Mesendoderm (in vitro differentiated cells): ENCODE measurements at regions not wholly inside any gene's neighbourhood (a gene's known extent, or its start where the extent isn't known, plus 50 kb on each side); places are given as distances from the start of the nearest gene placed in this dataset.

Experiments
- DNase-seq: peaks from one replicate; pipeline ENCODE4 v3.0.0; 2013
- H2AK5ac ChIP-seq: 2 replicates; pipeline ENCODE4 v1.6.1; 2013; ENCODE audit warnings: low read length, inconsistent platforms
- H2BK120ac ChIP-seq: 2 replicates; pipeline ENCODE4 v1.6.1; 2013; ENCODE audit warnings: low read depth, mild to moderate bottlenecking, low read length, moderate library complexity, mixed read lengths
- H2BK15ac ChIP-seq: replicated peaks from 2 replicates; pipeline ENCODE4 v1.6.1; 2013; ENCODE audit warnings: low read depth, mild to moderate bottlenecking, moderate library complexity
- H2BK5ac ChIP-seq: 2 replicates; pipeline ENCODE4 v1.6.1; 2013; ENCODE audit warnings: low read length, inconsistent platforms
- H3K18ac ChIP-seq: 2 replicates; pipeline ENCODE4 v1.6.1; 2013; ENCODE audit warnings: mild to moderate bottlenecking, low read length, mixed read lengths
- H3K23ac ChIP-seq: one replicate; pipeline ENCODE4 v1.6.1; 2013; ENCODE audit warnings: low read length
- H3K27ac ChIP-seq: 2 replicates; pipeline ENCODE4 v1.5.1; 2013; ENCODE audit warnings: low read depth, mild to moderate bottlenecking, inconsistent platforms, low read length, moderate library complexity
- H3K27me3 ChIP-seq: 2 replicates; pipeline ENCODE4 v1.6.1; 2013; ENCODE audit warnings: low read length, control low read depth, mild to moderate bottlenecking, inconsistent platforms; ENCODE audit not compliant: insufficient read depth, poor library complexity
- H3K36me3 ChIP-seq: 2 replicates; pipeline ENCODE4 v1.6.1; 2013; ENCODE audit warnings: low read length, inconsistent platforms; ENCODE audit not compliant: control insufficient read depth, insufficient read depth
- H3K4ac ChIP-seq: one replicate; pipeline ENCODE4 v1.6.1; 2013; ENCODE audit warnings: low read depth, mild to moderate bottlenecking, low read length, moderate library complexity
- H3K4me1 ChIP-seq: 2 replicates; pipeline ENCODE4 v1.6.1; 2013; ENCODE audit warnings: low read depth, low read length, inconsistent platforms; ENCODE audit not compliant: control insufficient read depth
- H3K4me2 ChIP-seq: 2 replicates; pipeline ENCODE4 v1.6.1; 2013; ENCODE audit warnings: low read length
- H3K4me3 ChIP-seq: 2 replicates; pipeline ENCODE4 v1.5.1; 2013; ENCODE audit warnings: mild to moderate bottlenecking, low read length
- H3K56ac ChIP-seq: one replicate; pipeline ENCODE4 v1.6.1; 2013; ENCODE audit warnings: low read length
- H3K79me1 ChIP-seq: 2 replicates; pipeline ENCODE4 v1.6.1; 2013; ENCODE audit warnings: low read length, inconsistent platforms
- H3K79me2 ChIP-seq: 2 replicates; pipeline ENCODE4 v1.6.1; 2013; ENCODE audit warnings: mild to moderate bottlenecking, low read length; ENCODE audit not compliant: control insufficient read depth, insufficient read depth
- H3K9ac ChIP-seq: 2 replicates; pipeline ENCODE4 v1.6.1; 2013; ENCODE audit warnings: low read length, inconsistent platforms
- H4K5ac ChIP-seq: one replicate; pipeline ENCODE4 v1.6.1; 2013; ENCODE audit warnings: low read length
- H4K8ac ChIP-seq: one replicate; pipeline ENCODE4 v1.6.1; 2013; ENCODE audit warnings: low read depth, mild to moderate bottlenecking, control low read depth, low read length, moderate library complexity
- WGBS: extraction: QIAGEN DNeasy Blood & Tissue Kit; methylation state at CpG from one replicate; pipeline ENCODE4 v1.1.7; 2013; ENCODE audit warnings: low lambda C conversion rate, missing lambda C conversion rate; ENCODE audit not compliant: insufficient coverage; ENCODE audit errors: extremely low coverage; 5-methylcytosine and 5-hydroxymethylcytosine counted together

DNA sequence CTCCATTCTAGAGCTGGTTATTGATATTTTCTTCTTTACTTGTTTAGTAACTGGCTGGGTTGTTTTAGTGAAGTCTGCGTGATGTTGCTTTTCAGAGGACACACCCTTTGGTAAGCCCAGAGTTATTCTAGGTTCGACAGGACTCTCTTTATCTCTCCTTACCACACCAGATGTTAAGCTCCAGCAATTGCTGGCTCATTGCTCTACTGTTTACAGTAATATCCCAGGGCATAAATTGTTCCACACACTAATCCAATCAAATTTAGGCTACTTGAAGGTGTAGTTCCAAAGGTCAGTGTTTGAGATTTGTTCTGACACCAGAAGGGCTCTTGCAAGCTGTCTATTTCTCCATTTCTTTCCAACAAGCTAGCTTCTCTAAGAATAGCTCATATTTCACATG is 506.6 kb downstream of the NR4A2 start:
- Histone ChIP-seq H2BK5ac (no peak overlapping the region), H2AK5ac (no peak overlapping the region), H3K4me2 (no peak overlapping the region), H3K56ac (no peak overlapping the region), H3K27me3 (no peaks in the 10 kb centered on the region), H3K9ac (no peak overlapping the region), H4K5ac (no peak overlapping the region), H3K18ac (no peak overlapping the region), H2BK120ac (no peak overlapping the region), H2BK15ac (no peak overlapping the region), H3K27ac (no peak overlapping the region), H3K4me1 (no peaks in the 10 kb centered on the region), H3K79me2 (no peaks in the 10 kb centered on the region), H4K8ac (no peak overlapping the region), H3K23ac (no peak overlapping the region), H3K79me1 (no peaks in the 10 kb centered on the region), H3K4ac (no peak overlapping the region), H3K4me3 (no peak overlapping the region), H3K36me3 (no peaks in the 10 kb centered on the region)
- DNase-seq: no peak
- whole genome bisulfite sequencing: no CpG with 5 or more reads among the region's 2 CpGs

DNA sequence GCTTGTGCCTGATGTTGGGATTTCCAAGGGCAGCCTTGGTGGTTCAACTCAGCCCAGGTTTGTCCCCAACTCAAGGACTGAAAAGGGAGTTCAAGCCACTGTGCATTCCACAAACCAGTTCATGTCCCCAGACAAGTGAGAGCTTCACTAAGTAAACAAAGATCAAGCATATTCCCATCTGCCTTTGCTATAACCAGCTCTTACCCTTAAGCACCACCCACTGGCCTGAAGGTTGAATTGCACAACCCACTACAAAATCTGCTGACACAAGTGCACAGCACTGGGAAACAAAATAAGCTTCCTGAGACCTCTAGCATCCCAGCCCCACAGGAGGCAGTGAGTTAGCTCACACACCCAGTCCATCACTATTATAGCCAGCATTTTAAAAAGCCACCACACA is 516.7 kb downstream of the NR4A2 start:
- H3K4me2 ChIP-seq: no peak overlapping the region
- no peak overlapping the region for H2BK5ac ChIP-seq
- peak; percentile 79 for DNase-seq
- H3K79me1 ChIP-seq: no peaks in the 10 kb centered on the region
- no peaks in the 10 kb centered on the region for H3K4me1 ChIP-seq
- H3K27me3 ChIP-seq: no peaks in the 10 kb centered on the region
- H2BK120ac ChIP-seq: no peak overlapping the region
- H3K4me3 ChIP-seq: no peak overlapping the region
- H3K4ac ChIP-seq: no peak overlapping the region
- no peak overlapping the region for H3K18ac ChIP-seq
- H3K36me3 ChIP-seq: no peaks in the 10 kb centered on the region
- no peak overlapping the region for H4K8ac ChIP-seq
- no peak overlapping the region for H2BK15ac ChIP-seq
- no peak overlapping the region for H3K23ac ChIP-seq
- H3K56ac ChIP-seq: no peak overlapping the region
- no peak overlapping the region for H4K5ac ChIP-seq
- no peak overlapping the region for H3K9ac ChIP-seq
- H2AK5ac ChIP-seq: no peak overlapping the region
- no peaks in the 10 kb centered on the region for H3K79me2 ChIP-seq
- no peak overlapping the region for H3K27ac ChIP-seq

DNA sequence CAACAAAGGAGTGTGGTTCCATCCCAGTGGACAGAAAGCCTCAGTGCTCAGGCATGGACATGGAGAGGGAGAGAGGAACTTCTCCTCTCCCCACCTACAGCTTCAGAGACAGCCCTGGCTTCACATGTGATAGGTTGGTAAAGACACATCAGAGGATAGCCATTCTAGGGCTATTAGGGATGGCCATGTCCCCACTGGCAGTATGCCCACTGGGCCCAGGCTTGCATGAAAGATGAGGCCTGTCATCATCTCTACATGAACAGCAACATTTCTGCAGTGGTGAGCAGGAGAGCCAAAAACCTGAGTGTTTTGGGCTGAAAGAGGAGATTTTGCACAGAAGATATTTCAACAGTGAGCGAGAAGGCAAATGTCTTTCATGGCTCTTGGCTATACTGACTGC is 517.2 kb downstream of the NR4A2 start:
- Histone ChIP-seq H2BK5ac (no peak overlapping the region), H2BK15ac (no peak overlapping the region), H3K4me1 (no peaks in the 10 kb centered on the region), H3K23ac (no peak overlapping the region), H3K9ac (no peak overlapping the region), H2AK5ac (no peak overlapping the region), H3K27ac (no peak overlapping the region), H2BK120ac (no peak overlapping the region), H3K36me3 (no peaks in the 10 kb centered on the region), H3K18ac (no peak overlapping the region), H3K27me3 (no peaks in the 10 kb centered on the region), H3K4me3 (no peak overlapping the region), H3K4ac (no peak overlapping the region), H3K79me2 (no peaks in the 10 kb centered on the region), H3K4me2 (no peak overlapping the region), H4K8ac (no peak overlapping the region), H4K5ac (no peak overlapping the region), H3K79me1 (no peaks in the 10 kb centered on the region), H3K56ac (no peak overlapping the region)
- no peak for DNase-seq
- no CpG with 5 or more reads among the region's 1 CpG for WGBS

DNA sequence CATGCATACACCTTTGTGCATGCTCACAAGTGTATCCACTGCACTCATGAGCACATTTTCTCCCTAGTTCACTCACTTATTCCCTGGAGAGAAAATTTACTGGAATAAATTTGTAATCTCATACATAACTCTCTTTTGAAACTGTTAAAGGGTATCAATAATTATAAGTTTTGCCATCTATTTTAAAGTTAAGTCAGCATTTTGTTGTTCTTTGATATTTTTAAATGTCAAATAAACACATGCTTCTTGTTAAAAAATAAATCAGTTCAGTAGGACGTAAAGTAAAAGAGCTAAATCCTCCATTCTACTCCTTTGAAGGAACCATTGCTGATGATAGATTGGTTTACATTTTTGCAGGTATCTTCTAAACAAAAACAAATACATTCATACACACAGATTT is 522.1 kb downstream of the NR4A2 start:
- no peak overlapping the region for H2AK5ac ChIP-seq
- no peak overlapping the region for H3K4ac ChIP-seq
- no peak overlapping the region for H3K18ac ChIP-seq
- H3K36me3 ChIP-seq: no peaks in the 10 kb centered on the region
- no CpG with 5 or more reads among the region's 1 CpG for WGBS
- no peak for DNase-seq
- H3K79me2 ChIP-seq: no peaks in the 10 kb centered on the region
- no peak overlapping the region for H2BK15ac ChIP-seq
- no peaks in the 10 kb centered on the region for H3K27me3 ChIP-seq
- H3K27ac ChIP-seq: no peak overlapping the region
- H3K9ac ChIP-seq: no peak overlapping the region
- no peak overlapping the region for H3K4me2 ChIP-seq
- H3K56ac ChIP-seq: no peak overlapping the region
- H3K79me1 ChIP-seq: no peaks in the 10 kb centered on the region
- H4K5ac ChIP-seq: no peak overlapping the region
- H4K8ac ChIP-seq: no peak overlapping the region
- H3K4me1 ChIP-seq: no peaks in the 10 kb centered on the region
- H2BK120ac ChIP-seq: no peak overlapping the region
- H3K4me3 ChIP-seq: no peak overlapping the region
- H3K23ac ChIP-seq: no peak overlapping the region
- no peak overlapping the region for H2BK5ac ChIP-seq

DNA sequence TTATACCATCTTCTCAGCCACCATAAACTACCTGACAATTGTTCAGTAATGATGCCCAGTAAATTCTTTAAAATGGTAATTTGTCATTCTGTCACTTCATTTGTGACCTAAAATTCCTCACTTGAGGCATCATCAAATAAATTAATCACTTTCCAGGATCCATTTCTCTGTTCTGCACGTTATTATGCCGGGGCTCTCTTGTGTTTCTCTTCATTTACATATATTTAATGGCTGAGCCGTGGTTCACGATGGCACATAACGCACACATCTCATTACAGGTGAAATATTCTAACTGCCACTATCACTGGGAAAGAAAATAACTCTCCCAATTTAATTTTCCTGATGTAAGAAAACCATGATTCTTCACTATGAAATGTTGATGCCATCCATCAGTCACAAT is 529.6 kb downstream of the NR4A2 start:
- Histone ChIP-seq H3K79me1 (no peaks in the 10 kb centered on the region), H3K4me3 (no peak overlapping the region)
- no CpG with 5 or more reads among the region's 5 CpGs for WGBS

DNA sequence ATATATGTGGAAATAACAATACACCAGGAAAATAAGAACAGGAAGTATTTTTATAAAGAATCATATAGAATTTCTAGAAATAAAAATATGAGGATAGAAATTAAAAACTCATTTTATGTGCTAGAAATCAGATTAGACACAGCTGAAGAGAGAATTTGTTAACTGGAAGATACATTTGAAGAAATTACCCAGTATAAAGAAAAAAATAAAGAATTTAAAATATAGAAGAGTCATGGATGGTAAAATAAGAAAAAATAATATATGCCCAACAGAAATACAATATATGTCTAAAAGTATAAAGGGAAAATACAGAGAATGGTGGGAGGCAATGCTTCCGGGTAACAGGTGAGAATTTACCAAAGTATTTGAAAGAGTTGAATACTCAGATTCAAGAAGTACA is 539.9 kb downstream of the NR4A2 start:
- Histone ChIP-seq H3K4me3 (no peak overlapping the region), H3K27me3 (no peaks in the 10 kb centered on the region)

More for the DNA sequence above, 529.6 kb downstream of the NR4A2 start:
- no peak overlapping the region for H3K27ac ChIP-seq
- no peak overlapping the region for H3K23ac ChIP-seq
- no peak overlapping the region for H3K4me2 ChIP-seq
- no peaks in the 10 kb centered on the region for H3K36me3 ChIP-seq
- DNase-seq: no peak
- H3K79me2 ChIP-seq: no peaks in the 10 kb centered on the region
- H2BK5ac ChIP-seq: no peak overlapping the region
- H3K9ac ChIP-seq: no peak overlapping the region
- no peak overlapping the region for H3K4ac ChIP-seq
- H4K5ac ChIP-seq: no peak overlapping the region
- H2AK5ac ChIP-seq: no peak overlapping the region
- H3K18ac ChIP-seq: no peak overlapping the region
- no peak overlapping the region for H2BK120ac ChIP-seq
- no peak overlapping the region for H4K8ac ChIP-seq
- H3K4me1 ChIP-seq: no peaks in the 10 kb centered on the region
- H2BK15ac ChIP-seq: no peak overlapping the region
- H3K27me3 ChIP-seq: no peaks in the 10 kb centered on the region
- no peak overlapping the region for H3K56ac ChIP-seq

More for the DNA sequence above, 539.9 kb downstream of the NR4A2 start:
- no peaks in the 10 kb centered on the region for H3K79me2 ChIP-seq
- H2BK5ac ChIP-seq: no peak overlapping the region
- H4K5ac ChIP-seq: no peak overlapping the region
- no peak overlapping the region for H2BK120ac ChIP-seq
- no peaks in the 10 kb centered on the region for H3K36me3 ChIP-seq
- H3K27ac ChIP-seq: no peak overlapping the region
- no peak for DNase-seq
- H3K56ac ChIP-seq: no peak overlapping the region
- no peak overlapping the region for H4K8ac ChIP-seq
- H3K23ac ChIP-seq: no peak overlapping the region
- no peak overlapping the region for H2AK5ac ChIP-seq
- H2BK15ac ChIP-seq: no peak overlapping the region
- H3K4me1 ChIP-seq: no peaks in the 10 kb centered on the region
- no peak overlapping the region for H3K9ac ChIP-seq
- whole genome bisulfite sequencing: no CpG with 5 or more reads among the region's 1 CpG
- no peak overlapping the region for H3K4ac ChIP-seq
- H3K4me2 ChIP-seq: no peak overlapping the region
- H3K79me1 ChIP-seq: no peaks in the 10 kb centered on the region
- no peak overlapping the region for H3K18ac ChIP-seq
